Stimulated activated CD8-positive, alpha-beta memory T cell treated with anti-CD3 and anti-CD28 coated beads, Interleukin-7, amount 100 ng/mL, for 1 hour (primary cell): ENCODE measurements at regions not wholly inside any gene's neighbourhood (a gene's known extent, or its start where the extent isn't known, plus 50 kb on each side); places are given as distances from the start of the nearest gene placed in this dataset.

ENCODE experiments used
- DNase-seq, 2 donors: peaks; one replicate each; pipeline ENCODE4 v3.0.0-alpha.2; 2020; ENCODE audit warnings: low read depth in 2 of 2

DNA sequence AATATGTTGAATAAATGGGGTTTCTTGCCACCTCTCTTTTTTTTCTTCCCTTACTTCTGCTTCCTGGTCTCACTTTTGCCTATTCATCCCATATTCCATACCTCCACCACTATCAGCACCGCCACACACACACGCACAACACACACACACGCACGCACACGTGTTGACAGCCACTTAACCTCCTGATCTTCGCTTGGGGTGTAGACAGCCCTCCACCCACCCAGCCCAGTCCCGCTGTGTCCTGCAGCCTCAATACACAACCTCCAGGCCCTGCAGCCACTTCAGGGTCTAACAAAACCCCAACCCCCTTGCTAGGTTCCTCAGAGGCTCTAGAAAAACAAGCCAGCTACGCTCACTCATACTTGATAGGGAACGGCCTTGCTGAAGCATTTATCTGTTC is 72.3 kb downstream of the LINC00237 start:
- DNase-seq, result no peak

DNA sequence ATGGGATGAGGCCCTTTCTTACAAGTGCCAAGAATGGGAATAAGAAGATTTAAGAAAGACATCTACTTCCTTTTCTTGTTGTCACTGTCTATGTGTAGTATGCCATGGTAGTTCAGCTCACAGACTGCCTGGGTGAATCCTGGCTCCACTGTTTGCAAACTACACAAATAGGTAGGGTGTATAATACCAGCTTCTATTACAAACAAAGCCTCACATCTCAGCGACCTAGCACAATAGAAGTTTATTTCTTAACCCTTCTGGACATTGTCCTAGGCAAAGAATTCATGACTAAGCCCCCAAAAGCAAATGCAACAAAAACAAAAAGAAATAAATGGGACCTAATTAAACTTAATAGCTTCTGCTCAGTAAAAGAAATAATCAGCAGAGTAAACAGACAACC is 74.5 kb downstream of the LINC00237 start:
- DNase-seq, result no peak

DNA sequence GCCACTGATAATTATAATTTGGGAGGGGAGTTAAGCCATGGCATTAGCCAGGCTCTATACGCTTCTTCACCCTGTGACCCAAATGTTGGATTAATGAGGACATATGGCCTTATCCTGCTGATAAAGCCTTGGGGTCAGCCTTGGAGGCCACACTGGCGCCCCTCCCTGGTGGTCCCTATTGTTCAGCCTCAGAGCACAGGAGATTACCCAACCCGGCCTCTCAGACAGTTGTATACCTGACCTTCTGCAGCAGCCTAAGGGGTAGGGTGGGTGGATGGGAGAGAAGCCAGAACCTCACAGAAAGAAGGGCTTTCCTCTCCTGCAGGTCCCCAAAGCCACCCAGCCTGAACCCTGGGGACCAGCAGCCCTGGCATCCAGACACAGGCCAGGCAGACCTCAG is 76.8 kb downstream of the LINC00237 start:
- DNase-seq, result no peak

DNA sequence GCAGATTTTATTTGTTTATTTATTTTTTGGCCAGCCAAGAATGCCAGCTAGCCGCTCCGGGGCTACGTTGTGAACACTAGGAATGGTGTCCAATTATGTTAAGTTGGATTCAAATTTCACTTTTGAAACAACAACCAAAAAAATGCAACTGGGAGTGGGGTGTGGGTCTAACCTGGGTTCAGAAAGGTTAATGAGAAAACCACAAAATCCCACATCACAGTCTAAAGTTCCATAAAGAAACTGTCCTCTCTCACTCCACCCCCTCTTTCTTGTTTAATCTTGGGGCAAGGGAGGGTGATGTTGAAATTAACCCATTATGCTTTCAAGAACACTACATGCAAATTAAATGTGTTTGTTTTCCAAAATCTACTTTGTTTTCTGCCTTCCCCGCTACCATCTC is 77.2 kb downstream of the LINC00237 start:
- no peak for DNase-seq

DNA sequence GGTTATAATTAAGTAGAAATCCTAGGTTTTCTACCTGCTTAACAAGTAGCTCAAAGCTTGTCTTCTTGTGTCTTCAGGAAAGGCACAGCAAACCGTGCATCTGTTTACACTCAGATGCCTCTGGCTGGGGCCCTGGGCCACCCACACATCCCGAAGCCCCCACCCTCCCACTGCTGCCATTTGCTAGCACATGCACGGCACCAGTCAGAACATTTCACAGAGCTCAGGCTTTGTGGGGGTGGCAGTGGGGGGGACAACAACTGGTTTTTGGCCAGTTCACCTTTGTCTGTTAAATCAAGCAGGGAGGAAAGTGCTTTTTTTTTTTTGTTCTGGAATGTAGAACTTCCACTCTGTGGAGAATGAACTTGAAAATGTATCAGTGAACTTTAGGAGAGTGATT is 77.7 kb downstream of the LINC00237 start:
- no peak for DNase-seq

DNA sequence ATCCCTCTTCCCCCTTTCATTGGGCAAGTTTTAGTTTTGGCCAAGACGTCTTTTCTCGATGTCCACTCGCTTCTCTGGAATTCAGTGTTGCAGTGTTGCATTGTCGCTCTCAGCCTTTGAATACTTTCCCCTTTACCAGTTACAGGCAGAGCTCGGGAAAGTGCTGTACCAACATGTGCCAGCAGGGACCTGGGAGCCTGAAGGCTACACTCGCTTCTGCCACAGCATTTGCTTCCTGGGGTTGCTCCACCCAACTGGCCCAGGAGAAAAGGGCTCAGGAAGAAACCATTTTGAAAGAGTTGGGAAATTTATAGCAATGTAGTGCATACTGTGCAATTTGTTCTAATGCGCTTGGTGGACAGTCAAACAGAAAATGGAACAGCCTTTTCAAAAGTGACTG is 78.6 kb downstream of the LINC00237 start:
- DNase-seq, result no peak

DNA sequence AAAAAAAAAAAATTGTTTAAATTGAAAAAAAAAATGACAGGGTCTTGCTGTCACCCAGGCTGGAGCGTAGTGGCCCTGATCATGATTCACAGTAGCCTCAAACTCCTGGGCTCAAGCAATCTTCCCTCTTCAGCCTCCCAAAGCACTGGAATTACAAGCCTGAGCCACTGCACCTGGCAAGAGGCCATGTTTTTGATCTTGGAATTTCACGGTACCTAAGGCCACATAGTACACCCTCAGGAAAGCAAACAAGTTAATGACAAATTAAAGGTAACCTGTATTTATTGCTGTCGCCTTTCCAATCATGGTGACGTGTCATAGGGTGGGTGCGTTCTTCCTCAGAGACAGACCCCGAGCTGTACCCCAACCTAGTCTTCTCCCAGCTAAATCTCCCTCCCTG is 79.2 kb downstream of the LINC00237 start:
- no peak for DNase-seq

DNA sequence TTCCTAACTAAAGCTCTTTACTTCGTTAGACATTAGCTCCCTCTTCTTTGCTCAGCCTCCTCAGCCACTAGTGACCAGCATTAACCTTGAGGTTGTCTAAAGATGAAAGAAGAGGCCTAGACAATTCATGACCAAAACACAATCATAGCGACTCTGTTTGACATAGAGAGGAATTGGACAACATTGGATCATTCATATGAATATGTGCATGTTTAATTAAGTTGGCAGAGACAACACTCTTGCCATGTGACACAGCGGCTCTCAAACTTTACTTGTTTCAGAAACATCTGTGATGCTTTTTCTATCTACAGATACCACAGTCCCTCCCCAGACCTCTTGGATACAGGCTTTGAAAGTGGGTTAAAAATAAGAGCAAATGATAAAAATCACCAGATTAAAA is 81.7 kb downstream of the LINC00237 start:
- DNase-seq, result no peak

DNA sequence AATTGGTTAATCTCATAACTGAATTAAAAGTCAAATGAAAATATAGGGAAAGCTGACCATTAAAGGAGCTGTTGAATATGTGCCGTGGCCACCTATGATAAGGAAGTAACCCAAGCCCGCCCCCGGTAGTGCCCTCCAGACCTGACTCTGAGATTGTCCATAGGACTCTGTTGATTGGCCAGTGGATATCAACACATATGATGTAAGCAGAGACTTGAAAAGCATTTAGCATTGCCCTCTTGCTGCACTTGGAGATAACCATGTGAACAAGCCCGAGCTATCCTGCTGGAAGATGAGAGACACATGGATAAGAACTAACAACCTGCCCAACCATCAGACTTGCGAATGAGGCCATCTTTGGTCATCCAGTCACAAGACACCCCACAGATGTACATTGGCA is 83.2 kb downstream of the LINC00237 start:
- no peak for DNase-seq

DNA sequence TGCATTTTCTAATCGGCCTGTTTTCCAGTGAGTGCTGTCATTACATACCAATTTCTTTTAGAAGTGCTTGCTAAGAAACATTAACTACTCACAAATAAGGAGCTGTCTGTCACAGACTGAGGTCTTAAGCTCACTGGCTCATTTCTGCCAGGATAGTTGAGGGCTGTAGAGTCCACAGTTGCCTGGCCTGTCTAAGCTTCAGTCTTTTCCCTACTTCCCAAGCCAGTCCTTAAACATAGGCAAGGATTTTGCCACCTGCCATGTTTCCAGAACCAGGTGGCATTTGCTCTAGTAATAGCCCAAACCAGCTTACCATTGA is 84.7 kb downstream of the LINC00237 start:
- no peak for DNase-seq

DNA sequence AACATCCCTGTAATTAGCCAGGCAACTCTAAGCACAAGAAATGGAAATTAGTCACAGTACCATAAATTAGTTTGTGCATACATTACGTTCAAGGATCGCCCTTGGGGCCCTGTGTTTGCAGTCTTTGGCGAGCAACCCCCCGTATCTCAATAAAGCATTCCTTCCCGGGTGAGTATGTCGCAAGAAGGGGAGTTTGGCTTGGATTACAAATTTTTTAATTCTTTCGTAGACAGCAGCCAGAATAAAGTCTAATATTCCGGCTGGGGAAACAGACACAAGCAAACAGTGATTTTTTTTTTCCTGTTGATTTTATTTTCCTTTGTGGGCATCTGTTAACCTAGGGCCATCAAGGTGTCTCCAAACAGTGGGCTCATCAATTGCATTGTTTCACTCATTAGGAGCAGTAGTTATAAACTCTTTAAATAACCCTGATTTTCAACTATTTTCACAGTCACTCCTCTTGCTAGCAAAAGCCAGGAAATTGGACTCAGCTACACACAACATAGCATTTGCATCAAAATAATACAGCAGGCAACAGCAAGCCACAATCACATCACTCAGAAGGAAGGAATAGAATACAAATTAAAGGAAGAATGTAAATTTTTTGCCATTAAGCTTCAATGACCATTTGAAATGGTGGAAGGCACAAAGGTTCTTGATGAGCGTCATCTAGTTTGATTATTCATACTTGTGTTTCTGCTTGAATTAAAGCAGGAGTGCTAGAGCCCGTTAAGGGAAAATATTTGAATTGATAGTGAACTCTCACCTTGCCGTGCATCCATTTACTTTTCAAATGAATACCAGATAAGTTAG is 85.3 kb downstream of the LINC00237 start:
- no peak for DNase-seq

DNA sequence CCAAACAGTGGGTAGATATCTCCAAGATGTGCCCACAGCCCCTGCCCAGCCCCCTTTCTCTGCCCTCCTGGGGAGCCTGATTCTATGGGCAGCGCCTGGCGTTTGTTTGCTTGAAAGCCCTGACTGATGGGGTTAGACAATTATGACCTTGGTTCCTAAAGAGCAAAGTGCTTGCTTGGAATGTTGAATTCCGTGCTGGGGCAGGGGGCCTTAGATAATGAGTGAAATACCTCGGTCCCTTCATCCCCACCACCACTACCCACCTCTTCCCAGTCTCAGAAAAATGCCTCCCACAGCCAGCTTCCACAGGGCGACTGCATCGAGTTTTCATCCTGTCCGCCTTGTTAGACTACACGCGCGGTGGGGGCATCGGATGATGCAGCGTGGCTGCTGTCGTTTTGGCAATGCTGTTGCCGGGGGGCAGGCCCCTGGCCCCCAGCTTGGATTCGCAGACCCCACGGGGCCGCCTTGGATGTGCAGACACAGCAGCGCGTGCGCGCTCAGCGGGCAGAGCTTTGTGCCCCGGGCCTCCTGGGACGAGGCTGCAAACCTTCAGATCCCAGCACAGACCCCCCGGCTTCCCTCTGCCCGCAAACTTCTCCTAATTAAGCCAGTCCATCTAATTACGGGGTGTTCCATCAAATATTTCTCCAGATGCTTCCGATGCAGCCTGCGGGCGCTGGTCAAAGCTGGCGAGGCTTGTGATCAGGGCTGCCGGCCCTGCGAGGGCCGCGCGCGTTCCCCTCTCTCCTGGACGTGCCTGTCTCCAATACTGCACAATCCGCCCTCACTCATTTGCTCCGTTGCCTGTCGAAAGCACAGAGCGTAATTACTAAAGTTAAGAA is 86.1 kb downstream of the LINC00237 start:
- DNase-seq, result no peak

DNA sequence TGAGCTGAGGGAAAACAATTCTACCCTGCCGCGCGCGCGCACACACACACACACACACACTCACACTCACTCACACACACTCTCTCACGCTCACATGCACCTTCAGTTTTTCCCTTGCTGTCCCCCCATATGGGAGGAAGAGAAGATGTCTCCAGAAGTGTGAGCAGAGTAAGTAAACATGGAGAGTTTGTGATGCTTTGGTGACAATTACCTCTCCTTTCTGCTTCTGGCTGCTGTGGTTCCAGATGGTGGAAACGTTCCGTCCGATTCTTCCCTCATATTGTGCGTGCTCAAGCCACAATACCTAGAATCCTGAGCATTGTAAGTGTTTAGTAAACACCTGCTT is 86.7 kb downstream of the LINC00237 start:
- DNase-seq, result no peak

DNA sequence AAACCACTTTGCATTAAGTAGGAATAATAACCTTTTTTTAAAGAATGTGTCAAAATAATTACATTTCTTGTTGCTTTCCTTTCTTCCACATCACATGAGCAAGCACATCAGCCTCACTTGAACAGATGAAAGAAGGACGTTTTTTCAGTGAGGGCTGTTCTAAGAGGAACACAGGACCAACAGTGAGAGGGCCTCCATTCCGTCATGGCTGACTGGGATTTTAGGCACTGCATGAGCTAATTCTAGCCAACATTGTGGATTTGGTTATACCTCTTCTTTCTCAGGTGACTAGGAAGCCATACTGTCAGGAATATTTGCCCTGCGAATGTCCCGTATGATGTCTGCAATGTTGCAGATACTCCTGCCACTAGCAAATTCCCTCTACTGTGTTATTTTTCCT is 87.6 kb downstream of the LINC00237 start:
- no peak for DNase-seq

DNA sequence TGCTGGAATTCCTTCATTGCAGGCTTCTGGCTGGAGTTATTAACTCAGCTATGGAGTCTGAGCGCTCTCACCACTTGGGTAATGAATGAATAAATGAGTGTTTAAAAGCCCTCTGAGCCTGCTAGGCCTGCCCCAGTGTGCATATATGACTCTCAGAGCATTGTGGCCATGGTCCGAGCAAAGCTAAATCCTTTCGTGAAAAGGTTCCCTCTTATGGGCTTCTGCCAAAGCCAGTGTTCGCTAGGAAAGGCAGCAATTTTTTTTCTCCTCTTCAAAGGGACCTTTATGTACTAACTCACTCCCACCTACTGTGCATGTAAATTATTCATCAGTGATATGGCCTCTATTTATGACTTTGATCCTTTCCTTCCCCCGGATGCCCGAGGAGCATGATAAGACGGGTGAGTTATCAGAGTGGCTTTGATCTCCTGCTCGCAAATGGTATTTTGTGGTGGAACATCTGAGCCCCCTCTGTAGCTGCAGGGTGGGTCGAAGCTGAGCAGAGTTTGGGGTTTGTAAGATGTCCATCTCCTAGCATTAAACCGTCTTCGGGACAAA is 88.6 kb downstream of the LINC00237 start:
- DNase-seq, result no peak

DNA sequence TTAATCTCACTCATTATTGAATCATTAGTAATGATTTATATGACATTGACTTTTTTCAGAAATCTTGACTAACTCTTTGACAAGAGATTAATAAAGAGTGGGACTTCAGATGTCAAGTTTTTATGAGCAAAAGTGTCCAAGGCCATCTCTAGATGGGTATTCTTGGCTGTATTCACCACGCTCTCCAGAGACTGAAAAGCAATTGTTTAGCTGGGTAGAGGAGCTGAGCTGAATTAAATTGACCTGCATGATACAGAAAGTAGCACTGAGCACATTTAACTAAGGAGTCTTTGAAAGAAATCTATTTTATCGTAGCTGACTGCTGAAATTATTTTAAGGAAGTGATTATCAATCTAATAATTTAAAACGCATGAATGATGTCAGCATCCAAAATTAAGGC is 89.4 kb downstream of the LINC00237 start:
- DNase-seq, result no peak

DNA sequence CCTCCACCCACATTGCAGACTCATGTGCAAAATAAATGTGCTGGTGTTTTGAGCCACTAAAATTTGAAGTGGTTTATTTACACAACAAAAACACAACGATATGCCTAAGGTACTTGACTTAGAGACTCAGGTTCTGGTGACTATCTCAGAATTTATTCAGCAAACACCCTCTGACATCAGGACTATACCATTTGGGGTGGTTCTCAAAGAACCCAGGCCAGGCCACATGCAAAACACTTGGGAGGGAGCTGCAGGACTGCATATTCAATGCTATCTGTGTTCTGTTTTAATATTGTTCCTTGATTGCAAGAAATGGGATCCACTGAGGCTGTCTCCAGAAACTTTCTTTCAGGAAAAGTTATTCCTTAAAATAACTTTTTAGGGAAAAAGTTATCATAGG is 91.6 kb downstream of the LINC00237 start:
- no peak for DNase-seq

DNA sequence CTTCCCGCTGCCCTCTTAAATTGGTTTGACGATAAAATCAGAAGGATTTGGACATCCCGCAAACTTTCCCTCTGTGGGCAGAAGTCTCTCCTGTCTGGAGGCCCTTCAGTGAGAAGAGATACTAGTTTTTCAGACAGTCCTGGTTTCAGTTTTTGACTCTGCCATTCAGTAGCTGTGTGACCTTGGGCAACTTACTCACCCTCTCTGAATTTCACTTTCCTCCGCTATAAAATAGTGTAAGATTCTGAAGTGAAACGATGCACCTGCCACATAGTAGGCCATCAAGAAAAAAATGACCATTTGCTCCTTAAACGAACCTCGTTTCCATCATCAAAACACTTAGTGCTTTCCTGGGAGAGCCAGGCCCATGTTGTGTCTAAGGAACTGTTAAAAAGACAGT is 97.2 kb downstream of the LINC00237 start:
- no peak for DNase-seq

DNA sequence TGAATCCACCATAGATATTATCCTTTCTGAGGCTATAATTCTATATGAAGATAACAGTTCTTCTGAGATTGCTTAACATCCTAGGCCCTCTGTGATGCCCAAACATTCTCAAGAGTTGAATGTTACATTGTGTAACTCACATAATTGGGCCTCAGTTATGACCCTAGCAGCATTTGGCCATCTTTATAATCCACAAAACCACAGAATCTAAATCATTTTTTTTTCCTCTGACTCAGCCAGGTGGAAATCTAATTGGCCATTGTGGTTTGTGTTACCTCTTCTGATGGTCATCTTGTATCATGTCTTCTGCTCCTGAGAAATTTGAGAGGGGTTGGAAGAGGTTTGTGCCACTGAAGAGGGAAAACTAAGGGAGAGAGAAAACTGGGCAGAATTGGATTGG is 99.5 kb downstream of the LINC00237 start:
- DNase-seq, result no peak

DNA sequence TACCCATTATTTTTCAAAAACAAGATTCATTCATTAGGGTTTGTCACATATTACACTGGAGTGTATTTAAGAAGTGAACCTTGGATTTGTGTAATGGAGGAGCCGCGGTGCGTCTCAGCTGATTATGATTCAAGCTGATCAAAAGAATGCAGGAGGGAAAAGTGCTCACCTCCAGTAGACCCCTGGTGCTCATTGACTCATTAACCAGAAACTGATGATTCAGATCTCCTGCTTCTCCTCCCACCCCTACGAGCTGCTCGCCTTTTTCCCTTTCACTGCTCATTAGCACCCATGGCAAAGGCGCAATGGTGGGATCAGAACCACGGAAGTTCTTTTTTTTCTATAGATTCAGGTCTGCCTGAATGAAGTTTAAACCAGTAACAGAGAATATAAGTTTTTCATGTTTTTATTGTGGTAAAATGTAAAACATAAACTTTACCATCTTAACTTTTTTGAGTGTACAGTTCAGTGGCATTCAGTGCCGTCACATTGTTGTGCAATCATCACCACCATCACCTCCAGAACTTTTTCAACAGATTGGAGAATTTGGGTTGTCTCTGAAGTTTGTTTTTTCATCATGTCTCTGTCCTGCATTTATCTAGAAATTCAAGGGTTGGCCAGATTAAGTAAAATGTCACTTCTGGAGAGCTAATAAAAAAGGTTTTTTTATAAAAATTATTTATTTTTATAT is 101.6 kb downstream of the LINC00237 start:
- DNase-seq, result no peak

DNA sequence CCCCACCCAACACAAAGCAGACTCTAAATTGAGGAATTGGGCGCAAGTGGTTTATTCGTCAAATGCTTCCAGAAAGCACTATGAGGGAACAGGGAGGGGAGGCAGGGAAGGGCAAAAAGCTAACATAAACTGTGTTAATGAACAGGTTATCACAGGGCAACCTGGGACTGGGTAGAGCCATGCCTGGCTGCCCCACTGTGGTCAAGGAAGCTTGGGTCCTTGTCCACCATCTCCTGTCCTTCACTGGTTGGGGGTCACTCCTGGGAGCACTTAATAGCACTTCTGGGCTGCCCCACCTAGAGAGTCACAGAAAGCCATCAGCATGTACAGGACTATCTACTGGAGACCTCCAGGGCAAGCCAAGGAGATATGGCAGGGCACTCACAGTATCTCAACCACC is 102.3 kb downstream of the LINC00237 start:
- DNase-seq, result no peak

DNA sequence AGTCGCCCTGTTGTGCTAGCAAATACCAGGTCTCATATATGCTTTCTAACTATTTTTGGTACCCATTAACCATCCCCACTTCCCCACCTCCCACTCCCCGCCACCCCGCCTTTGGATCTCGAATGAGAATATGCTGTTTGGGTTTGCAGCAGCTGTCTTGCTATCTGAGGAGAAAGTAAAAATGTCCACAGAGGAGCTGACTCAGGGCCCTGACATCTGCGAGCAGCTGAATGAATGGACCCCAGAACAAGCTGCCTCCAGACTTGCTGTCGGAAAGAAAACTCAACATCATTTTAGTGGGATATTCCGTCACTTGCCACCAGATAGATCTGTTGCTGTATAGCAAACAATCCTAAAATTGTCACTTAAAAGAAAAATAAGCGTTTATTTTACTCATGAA is 103.7 kb downstream of the LINC00237 start:
- DNase-seq, result no peak

DNA sequence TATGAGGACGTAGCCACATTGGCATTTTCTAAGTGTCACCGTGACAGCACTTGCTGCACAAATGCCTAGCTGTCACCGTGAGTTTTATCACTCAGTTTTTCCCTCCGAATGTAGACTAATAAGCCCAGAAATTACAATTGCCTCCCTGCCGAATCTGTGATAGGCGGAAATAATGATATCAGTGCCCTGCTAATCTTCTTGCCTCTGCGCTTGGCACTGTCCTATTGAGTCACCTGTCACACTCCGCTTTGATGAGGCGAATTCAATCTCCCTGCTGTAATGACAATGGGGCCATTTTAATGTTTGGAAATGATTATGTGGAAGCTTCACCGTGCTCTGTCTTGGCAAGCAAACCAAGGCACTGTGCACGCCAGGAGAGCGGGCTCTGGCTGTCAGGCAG is 112.8 kb downstream of the LINC00237 start:
- DNase-seq, result no peak
